RWPE1 (cell line): ENCODE measurements at regions not wholly inside any gene's neighbourhood (a gene's known extent, or its start where the extent isn't known, plus 50 kb on each side); places are given as distances from the start of the nearest gene placed in this dataset.

ENCODE experiments used
- CTCF ChIA-PET: fragments of 350-600 bp; sonication (Branson Sonifier 250); formaldehyde crosslinking; extraction: SDS; loops from one replicate; lab custom pipeline; 2021; lab: Yijun Ruan, JAX
- POLR2A ChIA-PET: fragments of 400-600 bp; formaldehyde crosslinking; extraction: SDS; loops from one replicate; lab custom pipeline; 2020; ENCODE audit warnings: antibody characterized with exemption; ENCODE audit not compliant: low non-redundant PET; lab: Yijun Ruan, JAX
- DNase-seq: peaks from one replicate; pipeline ENCODE4 v3.0.0; 2012; ENCODE audit warnings: low spot score
- H3K27ac ChIP-seq: fragments of 450-650 bp; 2 replicates; pipeline ENCODE4 v1.5.1; 2017
- CTCF ChIP-seq: fragments of 450-650 bp; conservative IDR thresholded peaks from 2 replicates; pipeline ENCODE4 v1.5.1; 2017; ENCODE audit warnings: low read depth, mild to moderate bottlenecking

- CTCF ChIA-PET = no interaction called here
- DNase-seq = no peak
- no peak overlapping the region for H3K27ac ChIP-seq
- TF ChIP-seq CTCF = no peak
- POLR2A ChIA-PET = no interaction called here
These were observed 253.6 kb downstream of the SOX11 start for GRCh38 chr2:5945742-5946141.

GRCh38 chr2:5946225-5947115 is 254.3 kb downstream of the SOX11 start:
- no peak for TF ChIP-seq CTCF
- DNase-seq = no peak
- ChIA-PET POLR2A (no interaction called here), CTCF (interaction anchor here (0.6 kb wide), 1 partner anchor 907 kb away, joined by 3 read pairs; no protein-coding TSS in a partner anchor)
- no peak overlapping the region for H3K27ac ChIP-seq

GRCh38 chr2:5950736-5951135 is 258.6 kb downstream of the SOX11 start:
- no peak for DNase-seq
- POLR2A ChIA-PET = no interaction called here
- CTCF ChIA-PET = interaction anchor here (0.6 kb wide), 2 partner anchors 1133 to 1601 kb away, joined by 3 to 4 read pairs; no protein-coding TSS in a partner anchor
- H3K27ac ChIP-seq = no peak overlapping the region
- TF ChIP-seq CTCF = no peak

- TF ChIP-seq CTCF = no peak
- no peak overlapping the region for H3K27ac ChIP-seq
- POLR2A ChIA-PET = no interaction called here
- no peak for DNase-seq
- CTCF ChIA-PET = no interaction called here
These were observed 259.3 kb downstream of the SOX11 start for GRCh38 chr2:5951471-5951870.

DNA sequence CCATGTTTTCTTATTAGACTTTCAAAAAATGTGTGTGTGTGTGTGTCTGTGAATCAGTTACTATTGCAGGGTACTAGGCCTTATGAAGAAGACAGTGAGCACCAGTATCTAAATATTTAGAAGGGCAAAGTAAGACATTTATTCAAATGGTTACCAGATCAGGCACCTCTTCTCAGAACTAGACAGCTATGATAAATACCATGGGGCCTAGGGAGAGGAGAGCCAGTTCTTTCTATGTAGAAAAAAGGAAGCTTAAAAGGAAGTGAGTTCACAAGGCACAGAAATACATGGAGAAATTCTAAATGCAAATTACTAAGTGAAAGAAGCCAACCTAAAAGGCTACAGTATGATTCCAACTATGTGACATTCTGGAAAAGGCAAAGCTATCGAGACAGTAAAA is 261.3 kb downstream of the SOX11 start:
- ChIA-PET CTCF (no interaction called here), POLR2A (no interaction called here)
- DNase-seq = no peak
- no peak for TF ChIP-seq CTCF
- H3K27ac ChIP-seq = no peak overlapping the region

GRCh38 chr2:5954509-5954908 is 262.3 kb downstream of the SOX11 start:
- TF ChIP-seq CTCF = no peak
- no peak overlapping the region for H3K27ac ChIP-seq
- DNase-seq = no peak
- POLR2A ChIA-PET = no interaction called here
- CTCF ChIA-PET = no interaction called here
